ENCODE measurements at regions not wholly inside any gene's neighbourhood (a gene's known extent, or its start where the extent isn't known, plus 50 kb on each side); places are given as distances from the start of the nearest gene placed in this dataset.

DNA sequence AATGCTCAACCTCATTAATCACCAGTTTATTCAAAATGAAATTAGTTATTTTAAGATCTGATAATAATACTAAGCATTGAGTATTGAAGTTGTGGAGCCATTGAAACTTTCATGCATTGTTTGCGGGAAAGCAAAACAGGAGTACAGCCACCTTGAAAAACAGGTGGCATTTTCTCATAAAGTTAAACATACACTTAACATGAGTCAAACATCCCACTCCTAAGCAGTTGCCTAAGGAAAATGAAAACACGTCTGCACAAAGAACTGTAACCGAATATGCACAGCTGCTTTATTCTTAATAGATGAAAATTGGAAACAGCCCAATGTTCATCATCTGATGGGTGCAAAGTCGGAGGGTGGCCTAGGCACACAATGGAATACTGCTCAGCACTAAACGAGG, 177.3 kb downstream of the IRX2 start:
- CTCF ChIA-PET: no interaction called here
- Histone ChIP-seq H3K27me3 (ENCODE audit: control insufficient read depth, insufficient read depth, low read length) (no peaks in the 10 kb centered on the region), H3K27ac (ENCODE audit: low read depth, low read length) (no peak overlapping the region), H3K4me3 (ENCODE audit: low read depth, low read length) (no peak overlapping the region), H3K9me3 (ENCODE audit: control insufficient read depth, insufficient read depth, low read length) (peaks cover 46% of the 10 kb centered on the region)
- POLR2A ChIA-PET: no interaction called here
- TF ChIP-seq, protein P1, sequence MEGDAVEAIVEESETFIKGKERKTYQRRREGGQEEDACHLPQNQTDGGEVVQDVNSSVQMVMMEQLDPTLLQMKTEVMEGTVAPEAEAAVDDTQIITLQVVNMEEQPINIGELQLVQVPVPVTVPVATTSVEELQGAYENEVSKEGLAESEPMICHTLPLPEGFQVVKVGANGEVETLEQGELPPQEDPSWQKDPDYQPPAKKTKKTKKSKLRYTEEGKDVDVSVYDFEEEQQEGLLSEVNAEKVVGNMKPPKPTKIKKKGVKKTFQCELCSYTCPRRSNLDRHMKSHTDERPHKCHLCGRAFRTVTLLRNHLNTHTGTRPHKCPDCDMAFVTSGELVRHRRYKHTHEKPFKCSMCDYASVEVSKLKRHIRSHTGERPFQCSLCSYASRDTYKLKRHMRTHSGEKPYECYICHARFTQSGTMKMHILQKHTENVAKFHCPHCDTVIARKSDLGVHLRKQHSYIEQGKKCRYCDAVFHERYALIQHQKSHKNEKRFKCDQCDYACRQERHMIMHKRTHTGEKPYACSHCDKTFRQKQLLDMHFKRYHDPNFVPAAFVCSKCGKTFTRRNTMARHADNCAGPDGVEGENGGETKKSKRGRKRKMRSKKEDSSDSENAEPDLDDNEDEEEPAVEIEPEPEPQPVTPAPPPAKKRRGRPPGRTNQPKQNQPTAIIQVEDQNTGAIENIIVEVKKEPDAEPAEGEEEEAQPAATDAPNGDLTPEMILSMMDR (IDR thresholded peaks at IDR 0.05; ENCODE audit: low read depth, low read length): no peak
- no peak for DNase-seq (ENCODE audit: low read depth, low spot score)

DNA sequence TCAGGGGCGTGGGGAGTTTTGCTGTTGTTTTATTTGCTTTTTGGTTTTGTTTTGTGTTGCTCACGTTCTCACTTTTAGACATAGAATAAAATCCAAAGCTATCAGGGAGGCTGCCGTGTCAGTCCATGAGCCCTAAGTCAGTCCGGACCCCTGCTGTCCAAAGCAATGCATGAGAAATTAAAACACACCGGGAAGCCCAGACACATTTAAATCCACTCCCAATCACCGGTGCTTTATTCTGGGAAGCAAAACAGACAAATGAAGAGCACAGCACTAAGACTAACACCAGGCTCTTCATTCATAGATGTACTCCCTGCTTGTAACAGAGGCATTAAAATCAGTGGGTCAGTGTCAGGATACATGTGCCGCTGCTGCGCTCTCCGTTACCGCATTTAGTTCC, 180.9 kb downstream of the IRX2 start:
- no peak overlapping the region for H3K4me3 ChIP-seq (ENCODE audit: low read depth, low read length)
- TF ChIP-seq, protein P1 (IDR thresholded peaks at IDR 0.05; ENCODE audit: low read depth, low read length): no peak
- H3K9me3 ChIP-seq (ENCODE audit: control insufficient read depth, insufficient read depth, low read length): peaks cover 32% of the 10 kb centered on the region
- CTCF ChIA-PET: no interaction called here
- no peak overlapping the region for H3K27ac ChIP-seq (ENCODE audit: low read depth, low read length)
- no peaks in the 10 kb centered on the region for H3K27me3 ChIP-seq (ENCODE audit: control insufficient read depth, insufficient read depth, low read length)
- POLR2A ChIA-PET: no interaction called here
- DNase-seq (ENCODE audit: low read depth, low spot score): no peak

- ChIA-PET POLR2A (no interaction called here), CTCF (no interaction called here)
- Histone ChIP-seq H3K4me3 (ENCODE audit: low read depth, low read length) (no peak overlapping the region), H3K27ac (ENCODE audit: low read depth, low read length) (no peak overlapping the region), H3K9me3 (ENCODE audit: control insufficient read depth, insufficient read depth, low read length) (peaks cover 37% of the 10 kb centered on the region), H3K27me3 (ENCODE audit: control insufficient read depth, insufficient read depth, low read length) (no peaks in the 10 kb centered on the region)
- no peak for DNase-seq (ENCODE audit: low read depth, low spot score)
- TF ChIP-seq, protein P1 (IDR thresholded peaks at IDR 0.05; ENCODE audit: low read depth, low read length): no peak
Measured at GRCh38 chr5:2569774-2570542, 181.5 kb downstream of the IRX2 start.

- ChIA-PET POLR2A (no interaction called here), CTCF (no interaction called here)
- no peak for DNase-seq (ENCODE audit: low read depth, low spot score)
- Histone ChIP-seq H3K27ac (ENCODE audit: low read depth, low read length) (no peak overlapping the region), H3K27me3 (ENCODE audit: control insufficient read depth, insufficient read depth, low read length) (no peaks in the 10 kb centered on the region), H3K9me3 (ENCODE audit: control insufficient read depth, insufficient read depth, low read length) (peaks cover 37% of the 10 kb centered on the region), H3K4me3 (ENCODE audit: low read depth, low read length) (no peak overlapping the region)
- TF ChIP-seq, protein P1 (IDR thresholded peaks at IDR 0.05; ENCODE audit: low read depth, low read length): no peak
Measured at GRCh38 chr5:2569176-2569575, 182.3 kb downstream of the IRX2 start.

DNA sequence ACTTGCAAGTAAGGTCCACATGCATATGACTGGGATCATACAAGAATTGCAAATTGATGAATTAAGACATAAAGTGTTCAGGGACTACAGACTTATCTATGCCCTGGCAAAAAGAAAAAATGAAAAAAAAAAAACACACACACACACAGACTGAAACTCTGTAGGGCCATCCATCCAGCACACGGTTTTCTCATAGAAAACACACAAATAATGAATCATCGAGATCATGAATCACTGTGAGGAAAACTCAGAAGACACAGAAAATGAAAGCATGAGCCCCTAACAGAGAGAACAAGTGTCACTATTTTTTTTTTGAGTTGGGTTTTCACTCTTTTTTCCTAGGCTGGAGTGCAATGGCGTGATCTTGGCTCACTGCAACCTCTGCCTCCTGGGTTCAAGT, 185.2 kb downstream of the IRX2 start:
- Histone ChIP-seq H3K27ac (ENCODE audit: low read depth, low read length) (no peak overlapping the region), H3K27me3 (ENCODE audit: control insufficient read depth, insufficient read depth, low read length) (no peaks in the 10 kb centered on the region), H3K4me3 (ENCODE audit: low read depth, low read length) (no peak overlapping the region), H3K9me3 (ENCODE audit: control insufficient read depth, insufficient read depth, low read length) (peaks cover 55% of the 10 kb centered on the region)
- POLR2A ChIA-PET: no interaction called here
- CTCF ChIA-PET: no interaction called here
- TF ChIP-seq, protein P1 (IDR thresholded peaks at IDR 0.05; ENCODE audit: low read depth, low read length): no peak
- DNase-seq (ENCODE audit: low read depth, low spot score): no peak
